Activated CD4-positive, alpha-beta T cell treated with anti-CD3 and anti-CD28 coated beads for 1 hour (primary cell): ENCODE measurements at regions not wholly inside any gene's neighbourhood (a gene's known extent, or its start where the extent isn't known, plus 50 kb on each side); places are given as distances from the start of the nearest gene placed in this dataset.
A peak's percentile ranks its signal among the peaks of the same experiment; 100 is the strongest.

Source experiments
- DNase-seq: peaks from one replicate; pipeline ENCODE4 v3.0.0-alpha.2; 2020

DNA sequence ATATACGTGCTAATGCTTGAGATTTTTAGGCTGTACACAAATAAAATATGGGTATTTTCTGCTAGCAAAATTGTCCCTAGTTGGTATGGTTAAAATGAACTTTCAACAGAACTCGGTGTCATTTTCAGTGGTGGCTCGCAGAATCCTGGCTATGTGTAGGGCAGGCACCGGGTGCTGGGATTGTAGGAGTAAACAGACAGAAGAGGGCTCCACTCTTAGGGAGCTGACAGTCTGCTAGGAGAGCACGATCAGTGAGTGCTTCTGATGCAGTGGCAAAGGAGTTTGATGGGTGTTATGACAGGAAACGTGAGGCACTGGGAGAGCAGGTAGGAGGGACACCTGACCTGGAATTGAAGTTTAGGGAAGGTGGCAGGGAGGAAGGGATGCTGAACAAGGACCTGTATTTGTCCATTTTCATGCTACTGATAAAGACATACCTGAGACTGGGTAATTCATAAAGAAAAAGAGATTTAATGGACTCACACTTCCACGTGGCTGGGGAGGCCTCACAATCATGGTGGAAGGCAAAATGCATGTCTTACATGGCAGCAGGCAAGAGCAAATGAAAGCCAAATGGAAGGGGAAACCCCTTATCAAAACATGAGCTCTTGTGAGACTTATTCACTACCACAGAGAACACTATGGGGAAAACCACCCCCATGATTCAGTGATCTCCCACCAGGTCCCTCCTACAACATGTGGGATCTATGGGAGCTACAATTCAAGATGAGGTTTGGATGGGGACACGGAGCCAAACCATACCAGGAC lies 105.4 kb upstream of the LCLAT1 start:
- no peak for DNase-seq

DNA sequence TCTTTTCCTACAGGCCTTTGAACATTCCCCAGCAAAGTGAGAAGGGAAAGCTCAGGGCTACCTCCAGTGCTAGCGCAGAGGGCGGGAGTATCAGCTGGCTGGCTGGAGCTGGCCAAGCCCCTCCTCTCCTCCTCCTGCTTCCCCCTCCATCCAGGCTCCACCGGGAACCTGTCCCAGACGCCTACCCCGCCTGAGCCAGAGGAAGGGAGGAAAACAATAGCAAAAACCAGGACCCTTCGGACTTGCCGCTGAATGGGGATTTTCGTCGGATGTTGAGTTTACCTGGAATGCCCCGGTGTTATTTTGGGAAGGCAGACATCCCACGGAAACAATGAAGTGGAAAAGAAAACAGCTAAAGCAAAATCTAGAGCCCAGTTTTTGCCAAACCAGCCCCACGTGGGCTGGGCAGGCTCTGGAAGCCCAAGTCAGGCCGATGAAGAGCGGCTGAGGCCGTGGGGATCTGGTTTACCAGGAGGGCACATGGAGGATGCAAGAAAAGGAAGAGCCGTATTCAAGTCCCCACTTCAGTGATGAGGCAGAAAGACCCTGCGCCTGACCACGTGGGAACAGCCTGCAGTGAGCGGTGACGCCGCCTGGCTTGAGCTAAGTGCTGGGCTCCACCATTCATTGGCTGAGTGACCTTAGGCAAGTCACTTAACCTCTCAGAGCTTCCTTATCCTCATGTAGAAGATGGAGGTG lies 100.4 kb upstream of the LCLAT1 start:
- DNase-seq = no peak

DNA sequence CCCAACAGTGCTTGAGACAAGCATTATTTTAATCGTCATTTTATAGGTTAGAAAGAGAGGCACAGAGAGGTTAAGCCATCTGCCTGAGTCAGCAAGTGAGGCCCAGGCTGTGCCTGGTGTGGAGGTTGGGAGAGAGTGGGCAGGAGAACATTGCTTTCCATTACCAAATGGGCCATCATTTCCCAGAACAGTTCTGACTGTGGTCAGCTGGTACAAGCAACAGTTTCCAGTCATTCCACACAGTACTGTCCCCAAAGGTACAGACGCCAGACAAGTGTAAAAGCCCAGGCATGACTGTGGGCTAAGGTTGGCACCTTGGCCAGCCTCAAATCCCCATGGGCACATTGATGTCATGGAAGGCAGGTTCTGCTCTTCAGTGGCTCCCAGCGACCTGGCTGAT lies 98.2 kb upstream of the LCLAT1 start:
- DNase-seq = no peak

DNA sequence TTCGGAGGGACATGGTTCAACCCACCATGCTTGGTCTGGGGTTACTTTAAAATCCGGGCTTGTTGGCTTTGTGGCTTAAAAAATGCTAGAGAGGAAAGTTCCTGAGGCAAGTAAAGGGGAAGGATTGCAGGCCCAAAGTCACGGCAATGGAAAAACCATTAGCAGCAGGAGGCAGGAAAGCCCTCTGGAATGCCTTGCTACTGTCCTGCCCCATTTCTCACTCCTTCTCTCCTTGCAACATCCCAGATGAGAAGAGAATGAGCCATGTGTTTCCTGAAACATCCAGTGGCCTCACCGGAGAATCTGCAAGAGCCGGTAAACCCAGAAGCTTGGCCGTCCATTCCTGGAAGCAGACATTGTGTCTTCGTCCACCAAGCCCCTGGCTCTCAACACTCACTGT lies 97.4 kb upstream of the LCLAT1 start:
- no peak for DNase-seq

DNA sequence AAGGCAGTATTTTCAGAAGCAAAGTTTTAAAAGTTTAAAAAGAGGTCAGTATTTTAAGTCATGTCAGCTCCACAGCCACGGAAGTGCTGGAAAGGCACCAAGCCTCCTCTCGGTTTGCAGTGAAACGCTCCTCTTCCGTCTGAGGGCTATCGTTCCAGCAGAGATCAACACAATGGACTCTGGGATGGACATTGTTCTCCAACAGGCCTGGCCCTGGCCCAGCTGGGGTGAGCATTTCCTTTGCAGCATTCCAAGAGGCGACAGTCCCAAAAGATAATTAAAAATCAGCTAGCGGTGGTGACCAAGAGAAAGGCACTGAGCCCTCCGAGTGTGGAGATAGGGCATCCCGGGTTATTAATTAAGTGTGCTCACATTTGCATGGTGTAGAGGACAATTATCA lies 95.9 kb upstream of the LCLAT1 start:
- no peak for DNase-seq

DNA sequence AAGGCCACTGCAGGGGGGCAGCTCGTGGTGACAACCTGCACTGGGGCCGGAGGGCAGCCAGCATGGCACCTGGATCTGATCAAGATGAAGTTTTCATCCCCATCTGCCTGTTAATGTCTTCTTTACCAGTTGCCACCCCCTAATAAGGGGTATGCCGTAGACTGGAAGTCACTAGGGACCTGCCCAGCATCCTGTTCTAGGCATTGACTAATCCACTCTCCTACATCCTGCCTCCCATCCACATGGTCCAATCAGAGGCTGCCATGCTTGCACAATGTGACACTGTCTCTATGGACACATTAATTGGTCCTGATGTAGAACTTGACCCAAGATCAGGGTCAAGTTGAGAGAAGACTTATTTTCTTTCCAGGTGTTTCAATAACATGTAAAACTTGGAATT lies 95.1 kb upstream of the LCLAT1 start:
- no peak for DNase-seq

DNA sequence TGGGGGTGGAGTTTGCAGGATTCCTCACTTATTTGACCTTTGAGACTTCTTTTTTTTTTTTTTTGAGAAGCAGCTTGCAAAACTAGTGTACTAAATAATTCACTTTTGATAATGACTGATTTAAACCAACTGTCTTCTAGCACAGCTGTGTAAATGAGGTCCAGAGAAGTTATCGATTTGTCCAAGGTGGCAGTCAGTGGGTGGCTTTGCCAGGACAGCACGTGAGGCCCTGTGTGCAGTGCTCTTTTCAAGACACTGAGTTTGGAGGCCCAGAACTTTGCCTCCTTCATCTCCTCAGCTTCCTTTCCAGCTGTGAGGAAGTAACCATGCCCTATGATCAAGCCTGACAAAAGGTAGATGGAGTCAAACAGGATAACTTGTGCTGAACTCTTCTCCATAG lies 92.9 kb upstream of the LCLAT1 start:
- no peak for DNase-seq

DNA sequence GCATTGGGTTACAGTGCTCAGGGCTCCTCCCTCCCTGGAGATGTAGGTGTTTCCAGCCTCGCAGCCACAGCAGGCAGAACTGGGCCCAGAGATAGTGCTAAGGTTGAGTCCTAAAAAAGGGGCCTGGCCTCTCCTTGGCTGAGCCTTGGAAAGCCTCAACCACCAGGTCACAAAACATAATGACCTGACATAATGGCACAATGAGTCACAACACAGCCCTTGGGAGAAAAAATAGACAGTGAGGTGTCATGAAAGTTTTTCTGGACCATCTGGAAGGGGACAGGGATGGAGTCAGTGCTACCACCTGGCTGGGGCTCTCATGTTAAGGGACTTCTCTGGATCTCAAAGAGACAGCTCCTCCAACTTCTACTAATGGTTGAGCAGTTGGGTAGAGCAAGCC lies 92.4 kb upstream of the LCLAT1 start:
- DNase-seq = no peak

DNA sequence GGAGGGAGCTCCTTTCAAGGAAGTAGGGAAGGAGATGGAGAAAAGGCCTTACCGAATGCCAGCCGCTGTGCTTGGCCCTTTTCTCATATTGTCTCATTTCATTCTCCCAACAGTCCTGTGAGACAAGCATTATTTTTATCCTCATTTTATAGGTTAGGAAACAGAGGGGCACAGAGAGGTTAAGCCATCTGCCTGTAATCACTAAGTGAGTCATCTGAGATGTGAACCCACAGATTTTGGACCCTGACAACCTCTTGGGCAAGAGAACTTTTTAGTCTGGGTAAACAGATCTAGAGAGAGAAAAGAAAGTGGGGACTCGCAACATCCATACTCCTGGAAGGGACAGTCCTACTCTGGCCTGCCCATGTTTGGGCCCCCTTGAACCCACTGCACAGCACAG lies 91.7 kb upstream of the LCLAT1 start:
- no peak for DNase-seq

DNA sequence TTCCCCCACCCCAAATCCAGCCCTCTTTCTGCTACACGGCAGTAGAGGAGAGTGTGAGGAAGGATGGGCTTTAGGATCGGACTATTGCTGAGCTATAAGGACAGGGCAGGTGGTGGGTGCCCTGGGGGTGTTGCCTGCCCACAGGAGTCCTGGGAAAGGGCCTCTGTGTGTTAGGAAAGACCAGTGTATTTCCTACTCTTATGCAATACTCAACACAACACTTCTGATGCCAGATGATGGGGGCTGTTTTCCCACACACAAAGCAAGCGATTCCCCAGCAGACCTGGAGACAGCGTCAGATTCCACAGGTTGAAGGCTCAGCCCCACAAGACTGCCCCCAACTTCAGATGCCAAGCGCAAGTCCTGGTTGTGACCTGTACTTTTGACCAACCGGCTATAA lies 91.0 kb upstream of the LCLAT1 start:
- no peak for DNase-seq

DNA sequence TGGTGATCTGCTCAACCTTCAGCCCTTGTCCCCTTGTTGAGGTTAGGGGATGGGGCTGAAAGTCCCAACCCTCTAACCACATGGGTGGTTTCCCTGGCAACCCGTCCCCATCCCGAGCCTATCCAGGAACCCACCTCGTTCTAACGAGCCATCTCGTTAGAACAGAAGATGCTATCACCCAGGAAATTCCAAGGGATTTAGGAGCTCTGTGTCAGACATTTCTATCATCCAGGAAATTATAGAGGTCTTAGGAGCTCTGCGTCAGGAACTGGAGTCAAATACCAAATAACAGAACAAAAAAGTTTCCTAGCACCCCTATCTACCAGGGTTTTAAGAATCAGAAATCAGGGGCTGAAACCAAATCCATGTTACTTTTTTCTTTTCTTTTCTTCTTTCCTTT lies 90.3 kb upstream of the LCLAT1 start:
- DNase-seq = no peak

DNA sequence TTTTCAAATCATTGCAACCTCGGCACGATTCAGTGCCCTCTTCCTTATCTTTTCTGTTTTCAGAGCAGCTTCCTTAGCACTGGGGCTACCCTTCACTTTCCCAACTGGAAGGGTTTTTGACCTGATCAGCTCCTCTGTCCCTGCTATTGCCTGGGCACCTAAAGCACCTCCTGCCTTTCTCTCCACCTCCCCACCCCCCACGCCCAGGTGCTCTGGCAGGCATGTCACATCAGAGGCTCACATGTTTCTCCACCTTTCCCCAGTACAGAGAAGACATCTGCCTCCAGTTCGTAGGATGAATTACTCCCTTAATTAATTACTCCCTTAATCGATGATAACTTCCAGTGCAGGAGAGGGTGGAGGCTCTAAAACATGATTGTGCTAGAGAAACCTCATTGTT lies 88.7 kb upstream of the LCLAT1 start:
- DNase-seq = no peak

DNA sequence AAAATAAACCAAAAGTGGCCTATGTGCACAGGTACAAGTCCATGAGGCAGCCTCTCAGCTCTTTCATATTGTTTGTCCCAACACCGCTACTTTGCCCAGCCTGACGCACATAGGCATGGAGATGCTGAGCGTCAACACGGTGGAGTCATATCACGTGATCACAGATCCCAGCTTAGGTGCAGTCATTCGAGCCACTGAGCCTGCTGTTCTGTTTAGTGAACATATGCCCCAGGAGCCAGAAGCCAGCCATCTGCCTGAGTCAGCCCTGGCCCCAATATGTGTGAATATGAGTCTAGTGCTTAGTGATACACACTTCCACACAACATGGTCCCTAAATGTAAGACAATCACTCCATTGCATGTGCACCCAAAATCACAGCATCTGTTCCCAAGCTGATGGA lies 88.2 kb upstream of the LCLAT1 start:
- no peak for DNase-seq

DNA sequence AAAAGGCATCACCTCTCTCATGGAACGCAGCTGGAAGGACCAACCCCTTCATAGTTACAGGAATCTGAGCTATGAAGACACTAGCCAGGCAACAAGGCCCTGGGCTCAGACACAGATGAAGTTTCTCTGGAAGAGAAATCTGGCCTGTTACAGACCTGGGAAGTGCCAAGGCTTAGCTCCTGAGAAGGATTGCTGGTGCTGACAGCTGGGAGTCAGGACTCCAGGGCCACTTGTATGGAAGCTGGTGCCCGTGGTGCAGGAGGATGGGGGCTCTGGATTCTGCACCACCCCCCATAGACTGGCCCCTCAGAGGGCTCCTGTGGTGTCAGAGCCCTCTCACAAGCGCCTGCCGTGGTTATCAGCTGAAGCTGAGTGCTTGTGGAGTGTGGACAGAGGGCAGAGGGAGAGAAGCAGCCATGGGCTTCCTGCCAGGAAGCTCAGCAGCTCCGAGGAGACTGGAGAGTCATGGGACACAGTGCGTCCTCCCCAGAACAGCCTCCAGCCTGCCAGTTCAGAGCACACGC lies 87.3 kb upstream of the LCLAT1 start:
- DNase-seq = no peak

DNA sequence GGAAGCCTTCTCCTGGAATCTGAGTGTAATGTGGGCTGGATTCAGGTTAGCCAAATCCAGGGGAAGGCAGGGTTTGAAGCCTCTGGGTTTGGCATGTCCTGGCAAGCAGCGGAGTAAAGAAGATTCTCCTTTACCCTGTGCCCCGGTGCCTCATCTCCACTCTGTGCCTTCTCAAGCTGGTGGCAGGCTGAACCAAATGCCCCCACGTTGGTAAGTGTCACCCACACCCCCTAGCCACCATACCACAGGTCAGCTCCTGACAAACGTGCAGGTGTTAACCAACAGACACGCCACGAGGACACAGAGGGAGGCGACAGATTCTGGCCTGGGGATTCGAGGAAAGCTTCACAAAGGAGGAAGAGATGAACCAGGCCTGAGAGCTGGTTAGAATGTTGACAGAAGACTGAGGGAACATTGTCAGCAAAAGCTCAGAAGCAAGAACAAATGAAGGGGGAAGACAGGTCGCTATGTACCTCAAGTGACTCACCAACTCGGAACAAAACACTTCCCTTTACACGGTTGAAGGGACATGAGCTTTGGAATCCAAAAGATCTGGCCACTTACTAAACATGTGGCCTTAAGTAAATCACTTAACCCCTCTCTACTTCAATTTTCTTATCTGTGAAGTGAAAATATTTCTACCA lies 85.2 kb upstream of the LCLAT1 start:
- DNase-seq = no peak

DNA sequence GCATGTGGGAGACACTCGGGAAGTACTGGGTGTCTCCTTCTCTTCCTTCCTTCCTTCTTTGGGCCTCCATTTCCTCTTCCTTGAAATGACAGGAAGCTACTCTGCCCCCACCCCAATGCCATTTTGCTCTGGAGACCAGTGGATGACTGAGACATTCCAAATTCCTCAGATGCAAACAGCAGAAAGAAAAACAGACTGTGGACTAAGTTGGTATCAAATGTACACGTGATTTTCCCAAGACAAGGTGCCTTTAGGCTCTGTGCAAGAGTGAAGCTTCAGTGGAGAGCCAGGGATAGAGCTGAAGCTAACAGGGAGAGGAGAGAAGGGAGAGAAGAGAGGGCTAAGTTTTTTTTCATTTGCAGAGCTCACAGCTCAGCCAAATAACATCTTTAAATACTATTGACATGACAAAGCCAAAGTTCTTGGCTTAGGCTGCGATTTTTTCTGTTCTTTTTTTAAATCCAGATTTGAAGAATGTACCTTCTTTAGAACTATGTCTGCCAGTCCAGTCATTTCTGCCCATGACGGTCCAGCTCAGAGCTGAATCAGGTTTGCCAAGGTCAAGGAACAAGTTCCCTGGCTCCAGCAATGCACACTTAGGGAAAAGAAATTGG lies 84.5 kb upstream of the LCLAT1 start:
- no peak for DNase-seq

DNA sequence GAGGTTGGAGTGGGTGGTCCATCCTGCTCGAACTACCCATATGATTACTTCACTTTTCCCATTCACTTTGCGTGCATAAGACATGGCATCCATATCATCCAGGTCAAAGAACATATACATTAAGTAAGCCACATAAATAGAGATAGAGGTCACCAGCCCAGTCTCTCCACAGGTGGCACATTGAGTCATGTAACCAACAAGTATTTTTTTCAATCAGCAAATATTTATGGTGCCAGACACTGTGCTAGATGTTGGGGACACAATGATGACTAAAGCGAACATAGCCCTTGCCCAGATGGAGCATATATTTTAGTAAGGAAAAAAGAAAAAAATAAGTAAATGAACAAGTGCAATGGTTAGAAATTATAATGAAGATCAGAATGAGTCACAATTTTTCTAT lies 83.6 kb upstream of the LCLAT1 start:
- no peak for DNase-seq

DNA sequence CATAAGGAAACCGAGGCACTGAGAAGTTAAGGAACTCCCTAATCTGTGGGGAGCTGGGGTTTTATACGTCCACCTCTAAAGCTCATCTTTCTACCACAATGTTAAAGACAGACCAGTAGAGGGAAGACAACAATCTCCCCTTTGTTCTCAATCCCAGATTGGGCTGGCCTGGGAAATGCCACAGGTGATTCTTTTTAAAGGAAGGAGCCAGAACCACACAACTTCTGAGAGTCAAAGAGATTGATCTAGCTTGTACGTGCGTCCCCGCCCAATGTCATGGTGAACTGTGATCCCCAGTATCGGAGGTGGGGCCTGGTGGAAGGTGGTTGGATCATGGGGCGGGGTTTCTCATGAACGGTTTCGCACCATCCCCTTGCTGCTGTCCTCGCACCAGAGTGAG lies 81.8 kb upstream of the LCLAT1 start:
- DNase-seq = no peak

DNA sequence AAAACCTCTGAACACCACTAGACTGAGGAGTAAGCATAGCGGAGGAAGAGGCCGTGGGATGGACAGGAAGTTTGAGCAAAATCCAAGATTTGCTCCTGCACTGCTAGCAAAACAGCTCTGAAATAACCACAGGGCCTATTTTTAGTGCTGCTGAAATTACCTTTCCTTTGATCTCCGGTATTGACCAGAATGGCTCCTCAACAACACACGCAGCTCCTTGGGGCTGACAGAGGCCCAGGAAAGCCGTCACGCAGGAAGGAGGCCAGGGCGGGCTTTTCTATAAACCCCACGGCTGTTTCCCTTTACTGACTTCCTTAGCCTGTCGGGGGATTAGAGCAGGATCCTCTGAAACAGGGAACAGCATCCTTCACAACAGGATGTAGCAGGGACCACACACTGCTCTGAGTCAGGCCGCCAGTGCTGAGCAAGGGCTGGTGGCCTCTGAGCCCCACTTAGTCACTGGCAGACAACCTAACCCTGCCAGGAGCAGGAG lies 80.8 kb upstream of the LCLAT1 start:
- peak; percentile 11 for DNase-seq

DNA sequence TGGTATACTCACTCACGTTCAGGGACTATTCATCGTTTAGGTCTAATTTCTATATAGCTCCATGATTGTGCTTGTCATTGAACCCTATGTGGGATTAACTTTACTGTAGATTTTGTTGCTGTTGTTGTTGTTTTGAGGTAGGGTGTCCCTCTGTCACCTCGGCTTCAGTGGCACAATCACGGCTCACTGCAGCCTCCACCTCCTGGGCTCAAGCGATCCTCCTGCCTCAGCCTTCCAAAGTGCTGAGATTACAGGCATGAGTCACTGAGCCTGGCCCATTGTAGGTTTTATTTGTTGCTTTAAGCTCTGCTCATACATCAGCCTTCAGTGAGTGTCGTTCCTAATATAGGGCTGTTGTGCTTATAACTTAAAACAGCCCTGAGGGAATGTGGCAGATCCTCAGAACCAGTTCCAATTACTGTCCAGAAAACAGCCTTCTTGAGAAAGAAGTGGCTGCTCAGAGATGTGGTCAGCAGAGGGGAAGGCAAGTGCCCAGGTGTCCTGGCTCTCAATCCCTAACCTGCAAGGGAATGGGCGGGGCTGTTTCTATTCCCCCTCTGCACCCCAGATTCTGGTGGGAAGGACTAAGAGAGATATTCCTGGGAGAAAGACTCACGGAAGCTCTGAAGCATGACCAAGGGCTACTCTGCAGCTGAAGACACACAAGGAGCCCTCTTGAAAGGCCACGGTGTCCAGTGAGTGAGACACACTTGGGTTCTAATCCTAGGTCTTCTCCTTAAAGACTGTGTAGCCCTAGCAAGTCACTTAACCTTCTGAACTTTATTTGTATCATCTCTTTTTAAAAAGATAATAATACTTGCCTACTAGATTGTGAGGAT lies 79.6 kb upstream of the LCLAT1 start:
- no peak for DNase-seq

DNA sequence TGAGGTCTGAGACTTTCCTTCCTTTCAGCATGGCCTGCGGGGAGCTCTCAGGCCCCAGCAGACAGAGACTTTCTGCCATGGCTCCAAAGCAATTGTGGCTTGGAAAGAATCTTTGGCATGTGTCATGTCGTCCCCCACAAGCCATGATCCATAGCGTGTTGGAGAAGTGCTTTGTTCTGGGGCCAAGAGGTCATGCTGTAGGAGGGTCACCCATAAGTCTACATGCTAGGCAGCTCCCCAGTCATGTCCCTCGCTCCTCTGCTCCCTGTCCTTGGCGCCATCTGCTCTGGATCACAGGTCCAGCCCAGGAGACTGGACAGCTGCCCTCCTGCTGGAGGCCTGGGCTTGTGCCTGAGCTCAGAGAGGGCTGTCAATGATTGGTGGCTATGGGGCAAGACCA lies 78.8 kb upstream of the LCLAT1 start:
- DNase-seq = no peak

DNA sequence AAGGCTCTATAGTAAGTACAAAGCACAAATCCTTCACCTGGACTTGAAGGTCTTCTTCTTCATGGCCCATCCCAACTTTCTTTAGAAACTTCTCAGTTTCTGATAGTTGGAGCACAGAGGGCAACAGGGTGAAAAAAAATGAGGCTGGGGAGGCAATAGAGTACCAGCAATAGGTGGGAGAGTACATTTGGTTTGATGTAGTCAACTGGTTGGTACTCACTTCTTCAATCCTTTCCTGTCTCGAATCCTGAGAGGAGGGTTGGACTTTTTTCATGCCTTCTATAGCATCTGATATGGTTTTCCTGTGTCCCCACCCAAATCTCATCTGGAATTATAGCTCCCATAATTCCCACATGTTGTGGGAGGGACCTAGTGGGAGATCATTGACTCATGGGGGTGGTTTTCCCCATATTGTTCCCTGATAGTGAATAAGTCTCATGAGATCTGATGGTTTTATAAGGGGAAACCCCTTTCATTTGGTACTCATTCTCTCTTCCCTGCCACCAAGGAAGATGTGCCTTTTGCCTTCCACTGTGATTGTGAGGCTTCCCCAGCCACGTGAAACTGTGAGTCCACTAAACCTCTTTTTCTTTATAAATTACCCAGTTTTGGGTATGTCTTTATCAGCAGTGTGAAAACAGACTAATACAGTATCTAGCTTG lies 75.9 kb upstream of the LCLAT1 start:
- DNase-seq = no peak
